ENCODE measurements at regions not wholly inside any gene's neighbourhood (a gene's known extent, or its start where the extent isn't known, plus 50 kb on each side); places are given as distances from the start of the nearest gene placed in this dataset.

DNA sequence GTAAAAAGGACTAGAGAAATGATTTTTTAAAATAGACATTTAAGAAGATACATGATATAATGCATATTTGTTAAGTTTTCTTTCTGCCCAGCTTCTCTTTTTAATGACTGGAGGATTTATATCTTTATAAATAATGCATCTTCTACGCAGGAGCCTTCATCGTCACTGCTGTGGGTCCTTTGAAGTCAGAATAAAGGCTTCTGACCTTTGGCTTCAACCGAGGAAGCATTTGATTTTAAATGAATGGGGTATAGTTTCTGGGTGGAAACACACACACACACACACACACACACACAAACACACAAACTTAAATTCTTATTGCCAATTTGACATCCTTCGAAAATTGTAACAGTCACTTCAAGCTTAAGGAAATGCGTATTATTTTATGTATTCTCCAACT lies 690.9 kb downstream of the BRINP3 start:
- no peaks in the 10 kb centered on the region for H3K4me1 Mint-ChIP-seq (ENCODE audit: low read depth)
- no peaks in the 10 kb centered on the region for H3K36me3 Mint-ChIP-seq (ENCODE audit: low read depth)
- TF ChIP-seq, protein P1, sequence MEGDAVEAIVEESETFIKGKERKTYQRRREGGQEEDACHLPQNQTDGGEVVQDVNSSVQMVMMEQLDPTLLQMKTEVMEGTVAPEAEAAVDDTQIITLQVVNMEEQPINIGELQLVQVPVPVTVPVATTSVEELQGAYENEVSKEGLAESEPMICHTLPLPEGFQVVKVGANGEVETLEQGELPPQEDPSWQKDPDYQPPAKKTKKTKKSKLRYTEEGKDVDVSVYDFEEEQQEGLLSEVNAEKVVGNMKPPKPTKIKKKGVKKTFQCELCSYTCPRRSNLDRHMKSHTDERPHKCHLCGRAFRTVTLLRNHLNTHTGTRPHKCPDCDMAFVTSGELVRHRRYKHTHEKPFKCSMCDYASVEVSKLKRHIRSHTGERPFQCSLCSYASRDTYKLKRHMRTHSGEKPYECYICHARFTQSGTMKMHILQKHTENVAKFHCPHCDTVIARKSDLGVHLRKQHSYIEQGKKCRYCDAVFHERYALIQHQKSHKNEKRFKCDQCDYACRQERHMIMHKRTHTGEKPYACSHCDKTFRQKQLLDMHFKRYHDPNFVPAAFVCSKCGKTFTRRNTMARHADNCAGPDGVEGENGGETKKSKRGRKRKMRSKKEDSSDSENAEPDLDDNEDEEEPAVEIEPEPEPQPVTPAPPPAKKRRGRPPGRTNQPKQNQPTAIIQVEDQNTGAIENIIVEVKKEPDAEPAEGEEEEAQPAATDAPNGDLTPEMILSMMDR (IDR thresholded peaks at IDR 0.05), result no peak
- H3K27me3 Mint-ChIP-seq (ENCODE audit: low read depth), result no peaks in the 10 kb centered on the region
- peaks cover 5% of the 10 kb centered on the region for H3K9me3 Mint-ChIP-seq (ENCODE audit: low read depth)
- DNase-seq (ENCODE audit: low spot score), result no peak
- H3K4me3 Mint-ChIP-seq (ENCODE audit: unreplicated experiment), result no peak overlapping the region
- H3K27ac Mint-ChIP-seq (ENCODE audit: unreplicated experiment), result no peak overlapping the region

DNA sequence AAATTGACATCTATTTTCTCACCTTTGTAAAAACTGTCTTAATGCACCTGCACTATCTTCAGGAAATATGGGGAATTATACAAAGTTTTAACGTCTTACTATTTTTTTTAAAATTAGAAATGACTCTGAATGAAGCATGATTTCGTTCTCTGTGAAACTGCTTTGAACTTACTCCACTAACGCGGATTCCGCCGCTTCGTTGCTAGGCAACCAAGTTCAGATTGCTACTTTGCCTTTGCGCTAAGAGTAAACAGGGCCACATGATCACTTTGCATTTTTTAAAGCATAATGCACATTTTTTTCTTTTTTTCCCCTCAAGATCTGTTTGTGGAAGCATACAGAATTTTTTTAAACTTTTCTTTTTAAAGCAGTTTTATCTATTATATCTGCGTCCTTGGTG lies 690.5 kb downstream of the BRINP3 start:
- no peak overlapping the region for H3K4me3 Mint-ChIP-seq (ENCODE audit: unreplicated experiment)
- DNase-seq (ENCODE audit: low spot score), result no peak
- TF ChIP-seq, protein P1 (IDR thresholded peaks at IDR 0.05), result no peak
- no peaks in the 10 kb centered on the region for H3K36me3 Mint-ChIP-seq (ENCODE audit: low read depth)
- no peaks in the 10 kb centered on the region for H3K4me1 Mint-ChIP-seq (ENCODE audit: low read depth)
- peaks cover 5% of the 10 kb centered on the region for H3K9me3 Mint-ChIP-seq (ENCODE audit: low read depth)
- no peak overlapping the region for H3K27ac Mint-ChIP-seq (ENCODE audit: unreplicated experiment)
- no peaks in the 10 kb centered on the region for H3K27me3 Mint-ChIP-seq (ENCODE audit: low read depth)

DNA sequence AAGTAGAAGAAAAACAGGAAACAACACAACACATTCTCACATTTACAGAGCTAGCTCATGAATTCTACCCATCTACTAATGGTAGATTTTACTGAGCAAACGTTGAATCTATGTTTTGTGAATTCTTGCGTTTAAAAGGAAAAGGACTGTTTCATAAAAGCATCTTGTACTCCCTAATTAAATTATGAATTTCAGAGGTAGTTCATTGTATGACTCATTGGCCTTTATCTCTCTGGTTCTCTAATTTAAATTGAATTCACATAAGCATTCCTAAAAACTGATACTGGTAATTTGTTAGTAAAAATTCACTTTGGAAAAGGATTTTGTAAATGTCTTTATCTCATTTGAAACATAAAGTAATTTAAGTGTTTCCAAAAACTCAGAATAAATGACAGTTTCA lies 687.3 kb downstream of the BRINP3 start:
- no peak overlapping the region for H3K27ac Mint-ChIP-seq (ENCODE audit: unreplicated experiment)
- TF ChIP-seq, protein P1 (IDR thresholded peaks at IDR 0.05), result no peak
- no peak overlapping the region for H3K4me3 Mint-ChIP-seq (ENCODE audit: unreplicated experiment)
- no peaks in the 10 kb centered on the region for H3K27me3 Mint-ChIP-seq (ENCODE audit: low read depth)
- H3K9me3 Mint-ChIP-seq (ENCODE audit: low read depth), result peaks cover 9% of the 10 kb centered on the region
- DNase-seq (ENCODE audit: low spot score), result no peak
- H3K36me3 Mint-ChIP-seq (ENCODE audit: low read depth), result no peaks in the 10 kb centered on the region
- H3K4me1 Mint-ChIP-seq (ENCODE audit: low read depth), result no peaks in the 10 kb centered on the region

DNA sequence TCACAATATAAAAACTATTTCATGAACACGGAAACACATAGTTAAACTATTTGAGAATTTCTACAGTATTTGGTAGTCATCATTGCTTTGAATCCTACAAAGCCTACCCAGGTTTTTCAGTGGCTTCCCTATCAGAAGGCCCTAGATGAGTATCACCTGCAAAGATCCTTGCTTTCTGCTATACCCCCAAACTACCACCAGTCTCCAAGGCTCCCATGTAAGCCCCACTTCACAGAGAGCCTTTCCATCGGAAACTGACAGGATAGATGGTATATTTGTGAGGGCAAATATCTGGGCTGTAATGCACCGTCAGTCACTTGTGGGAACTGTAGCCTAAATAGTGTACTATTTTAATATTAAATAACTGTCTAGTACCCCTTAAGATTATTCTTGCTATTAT lies 674.3 kb downstream of the BRINP3 start:
- TF ChIP-seq, protein P1 (IDR thresholded peaks at IDR 0.05), result no peak

DNA sequence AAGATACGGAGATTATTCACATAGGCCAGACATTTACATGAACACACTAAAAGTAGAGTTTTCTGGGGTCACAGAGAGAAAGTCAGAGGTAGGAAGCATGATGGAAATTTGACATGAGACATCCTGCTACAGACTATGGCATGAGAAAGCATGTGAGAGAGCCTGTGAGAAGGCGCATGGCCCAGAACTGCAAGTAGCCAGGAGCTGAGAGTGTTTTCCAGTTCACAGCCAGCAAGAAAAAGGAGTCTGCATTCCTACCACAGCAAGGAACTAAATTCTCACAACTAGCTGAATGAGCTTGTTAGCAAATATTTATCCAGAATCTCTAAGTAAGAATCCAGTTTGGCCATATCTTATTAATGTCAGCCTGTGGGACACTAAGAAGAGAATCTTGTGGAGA lies 673.3 kb downstream of the BRINP3 start:
- Mint-ChIP-seq H3K27me3 (ENCODE audit: low read depth) (no peaks in the 10 kb centered on the region), H3K4me3 (ENCODE audit: unreplicated experiment) (no peak overlapping the region), H3K36me3 (ENCODE audit: low read depth) (no peaks in the 10 kb centered on the region), H3K4me1 (ENCODE audit: low read depth) (no peaks in the 10 kb centered on the region), H3K9me3 (ENCODE audit: low read depth) (no peaks in the 10 kb centered on the region), H3K27ac (ENCODE audit: unreplicated experiment) (no peak overlapping the region)
- no peak for DNase-seq (ENCODE audit: low spot score)
- TF ChIP-seq, protein P1 (IDR thresholded peaks at IDR 0.05), result no peak

More for the DNA sequence above, 674.3 kb downstream of the BRINP3 start:
- Mint-ChIP-seq H3K4me1 (ENCODE audit: low read depth) (no peaks in the 10 kb centered on the region), H3K27ac (ENCODE audit: unreplicated experiment) (no peak overlapping the region), H3K4me3 (ENCODE audit: unreplicated experiment) (no peak overlapping the region), H3K36me3 (ENCODE audit: low read depth) (no peaks in the 10 kb centered on the region), H3K27me3 (ENCODE audit: low read depth) (no peaks in the 10 kb centered on the region), H3K9me3 (ENCODE audit: low read depth) (no peaks in the 10 kb centered on the region)
- no peak for DNase-seq (ENCODE audit: low spot score)

All from chondrocyte (in vitro differentiated cells).